Aorta (tissue), 5 donors: ENCODE measurements at regions not wholly inside any gene's neighbourhood (a gene's known extent, or its start where the extent isn't known, plus 50 kb on each side); places are given as distances from the start of the nearest gene placed in this dataset.

ENCODE experiments used
- ATAC-seq: fragments of 200-7000 bp; cut with Tn5 transposase; one replicate; pipeline ENCODE4 v1.9.1; 2022; ENCODE audit warnings: moderate library complexity; ENCODE audit not compliant: low FRiP score
- DNase-seq, 2 donors: peaks; one replicate each; pipeline ENCODE4 v3.0.0-alpha.2; 2020
- H3K27ac ChIP-seq, 2 donors: one replicate each; pipeline ENCODE4 v1.5.1; 2013; ENCODE audit warnings: low read length in 2 of 2, mild to moderate bottlenecking in 2 of 2, moderate library complexity in 2 of 2, control low read depth in 1 of 2, inconsistent platforms in 1 of 2, low read depth in 1 of 2
- H3K27me3 ChIP-seq, 2 donors: one replicate each; pipeline ENCODE4 v1.6.1; 2013; ENCODE audit warnings: control low read depth in 1 of 2, low read length in 1 of 2, mild to moderate bottlenecking in 1 of 2, moderate library complexity in 1 of 2; ENCODE audit not compliant: insufficient read depth in 2 of 2, control insufficient read depth in 1 of 2
- H3K36me3 ChIP-seq, 2 donors: one replicate each; pipeline ENCODE4 v1.6.1; 2013; ENCODE audit warnings: control low read depth in 1 of 2, low read length in 1 of 2, mild to moderate bottlenecking in 1 of 2; ENCODE audit not compliant: insufficient read depth in 2 of 2, control insufficient read depth in 1 of 2
- H3K4me1 ChIP-seq, 2 donors: one replicate each; pipeline ENCODE4 v1.6.1; 2013; ENCODE audit warnings: low read length in 2 of 2, control low read depth in 1 of 2, mild to moderate bottlenecking in 1 of 2, moderate library complexity in 1 of 2; ENCODE audit not compliant: insufficient read depth in 2 of 2, control insufficient read depth in 1 of 2
- H3K4me3 ChIP-seq, 2 donors: one replicate each; pipeline ENCODE4 v1.5.1; 2013; ENCODE audit warnings: low read length in 2 of 2, control low read depth in 1 of 2, mild to moderate bottlenecking in 1 of 2
- H3K9me3 ChIP-seq: one replicate; pipeline ENCODE4 v1.6.1; 2013; ENCODE audit warnings: mild to moderate bottlenecking, low read length; ENCODE audit not compliant: control insufficient read depth
- WGBS, 2 donors: extraction: QIAGEN DNeasy Blood & Tissue Kit; methylation state at CpG; one replicate each; pipeline ENCODE4 v1.1.7; 2013; 5-methylcytosine and 5-hydroxymethylcytosine counted together
- intact Hi-C, 2 donors: fragments of 100-400 bp; cut with DNase I; formaldehyde crosslinking; loops; one replicate each; pipeline versions ENCODE4 v1.14.2 to v1.15.0; 2022
- donor health status: healthy with polysubstance abuse.
- donor health status: Bipolar disorder and iron deficiency.
- donor health status: DM: no; HTN: no; CAD: no.
- donor health status: DM: no; HTN: no; CAD: no.
- donor health status: DM: yes; HTN: yes; CAD: no.

DNA sequence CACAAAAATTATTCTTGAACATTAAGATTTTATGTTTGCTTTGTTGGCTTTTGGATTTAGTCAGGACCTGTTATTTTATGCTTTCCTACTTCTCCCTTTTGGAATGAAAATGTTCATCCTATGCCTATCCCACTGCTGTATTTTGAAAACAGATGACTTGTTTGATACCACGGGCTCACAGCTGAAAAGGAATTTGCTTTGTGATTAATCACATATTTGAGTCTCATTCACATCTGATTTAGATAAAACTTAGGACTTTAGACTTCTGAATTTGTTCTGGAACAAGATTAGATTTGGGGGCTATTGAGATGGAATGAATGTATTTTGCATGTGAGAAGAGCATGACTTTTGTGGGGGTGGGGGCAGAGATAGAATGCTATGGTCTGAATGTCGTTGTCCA, 1012.6 kb downstream of the CDH11 start:
- peaks cover 2% of the 10 kb centered on the region for H3K9me3 ChIP-seq
- WGBS, 2 donors = 57 to 59% methylated on average over 2 of the region's 2 CpGs
- DNase-seq = no peak
- H3K27me3 ChIP-seq = no peaks in the 10 kb centered on the region
- intact Hi-C loops = no loop called here
- ATAC-seq = no peak
- H3K4me3 ChIP-seq = no peak overlapping the region
- no peaks in the 10 kb centered on the region for H3K36me3 ChIP-seq
- no peaks in the 10 kb centered on the region for H3K4me1 ChIP-seq
- no peak overlapping the region for H3K27ac ChIP-seq

DNA sequence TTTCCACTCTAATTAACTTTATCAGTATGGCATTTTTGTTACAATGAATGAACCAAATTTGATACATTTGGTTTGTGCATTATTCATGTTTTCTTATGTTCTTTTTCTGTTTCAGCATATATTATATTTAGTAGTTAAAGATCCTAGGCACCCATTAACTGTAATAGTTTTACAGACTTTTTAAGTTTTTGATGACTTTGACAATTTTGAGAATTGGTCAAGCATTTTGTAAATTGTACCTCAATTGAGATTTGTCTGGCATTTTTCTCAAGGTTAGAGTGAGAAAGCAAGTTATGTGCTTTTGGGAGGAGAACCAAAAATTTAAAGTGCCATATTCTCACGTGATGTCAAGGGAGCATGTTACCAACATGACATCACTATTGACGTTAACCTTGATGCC, 1019.2 kb downstream of the CDH11 start:
- Histone ChIP-seq H3K36me3 (no peaks in the 10 kb centered on the region), H3K4me1 (no peaks in the 10 kb centered on the region), H3K27me3 (no peaks in the 10 kb centered on the region), H3K4me3 (no peak overlapping the region), H3K27ac (no peak overlapping the region), H3K9me3 (no peaks in the 10 kb centered on the region)
- ATAC-seq (no peak), DNase-seq (no peak)
- WGBS, 2 donors = 54 to 68% methylated on average over 2 of the region's 2 CpGs
- intact Hi-C loops = no loop called here

DNA sequence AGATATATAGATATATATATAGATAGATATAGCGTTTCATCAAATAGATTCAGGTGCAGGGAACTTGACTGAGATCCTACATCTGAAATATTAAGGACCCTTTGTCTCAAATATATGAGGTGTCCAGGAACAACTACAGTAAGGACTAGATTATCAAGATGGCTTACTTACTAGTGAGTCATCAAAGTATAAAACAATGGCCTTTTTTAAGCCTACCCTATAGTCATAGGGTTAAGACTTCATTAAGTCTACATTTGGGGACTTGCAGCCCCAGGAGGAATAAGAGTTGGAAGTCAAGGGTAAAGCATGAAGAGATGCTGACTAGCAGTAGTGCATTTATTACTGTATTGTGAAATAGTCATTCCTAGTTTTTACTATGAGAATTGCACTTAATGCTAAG, 1023.4 kb downstream of the CDH11 start:
- intact Hi-C loops = no loop called here

DNA sequence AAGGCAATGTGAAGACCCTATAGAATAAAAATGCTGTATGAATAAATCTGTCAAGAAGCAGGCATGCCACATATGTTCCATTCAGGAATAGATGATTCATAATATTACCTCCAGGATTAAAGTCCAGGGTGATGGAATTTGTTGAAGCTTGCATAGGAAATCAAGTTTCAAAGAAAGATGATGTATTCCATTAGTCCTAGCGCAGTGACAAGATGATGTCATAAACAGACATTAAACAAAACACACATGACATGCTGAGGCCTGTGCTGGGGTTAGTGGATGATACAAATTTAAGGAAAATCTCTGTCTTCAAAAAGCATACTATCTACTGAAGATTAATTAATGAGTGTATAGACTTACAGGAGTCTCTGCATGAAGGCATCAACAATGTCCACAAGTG, 1025.2 kb downstream of the CDH11 start:
- 97 to 100% methylated on average over 1 of the region's 1 CpG for WGBS, 2 donors
- ATAC-seq (no peak), DNase-seq (no peak)
- Histone ChIP-seq H3K27me3 (no peaks in the 10 kb centered on the region), H3K27ac (no peak overlapping the region), H3K4me1 (no peaks in the 10 kb centered on the region), H3K4me3 (no peak overlapping the region), H3K36me3 (no peaks in the 10 kb centered on the region), H3K9me3 (no peaks in the 10 kb centered on the region)
- intact Hi-C loops = no loop called here

More for the DNA sequence above, 1023.4 kb downstream of the CDH11 start:
- no peaks in the 10 kb centered on the region for H3K4me1 ChIP-seq
- ATAC-seq = no peak
- no peak for DNase-seq
- H3K27ac ChIP-seq = no peak overlapping the region
- H3K36me3 ChIP-seq = no peaks in the 10 kb centered on the region
- no peaks in the 10 kb centered on the region for H3K9me3 ChIP-seq
- H3K27me3 ChIP-seq = no peaks in the 10 kb centered on the region
- no peak overlapping the region for H3K4me3 ChIP-seq
- WGBS, 2 donors = 94 to 95% methylated on average over 1 of the region's 1 CpG

DNA sequence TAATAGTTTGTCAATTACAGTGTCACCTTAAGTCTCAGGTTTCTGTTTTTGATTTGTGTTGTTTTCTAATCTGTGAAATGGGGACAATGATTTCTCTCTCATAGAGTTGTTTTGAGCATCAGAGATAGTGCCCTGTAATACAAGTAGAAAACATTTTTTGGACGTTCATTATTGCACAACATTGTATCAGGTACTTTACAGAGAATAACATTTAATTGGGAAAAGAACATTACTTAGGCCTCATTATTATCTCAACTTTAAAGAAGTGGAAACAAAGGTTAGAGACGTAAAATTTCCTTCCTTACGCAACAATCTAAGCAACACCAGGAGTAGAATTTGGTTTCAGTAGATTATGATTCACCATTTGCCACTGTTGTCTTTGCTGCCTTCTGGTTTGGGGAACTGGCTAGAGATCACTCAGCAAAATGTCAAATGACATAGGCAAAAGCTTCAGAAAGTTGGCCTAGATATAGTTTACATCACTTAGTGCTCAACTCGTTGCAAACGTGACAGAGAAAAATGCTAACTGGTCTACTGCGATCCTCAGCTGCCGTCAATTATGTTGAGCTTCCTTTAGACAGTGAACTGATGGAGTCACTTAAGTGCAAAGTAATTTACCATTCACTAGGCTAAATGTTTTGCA, 1026.8 kb downstream of the CDH11 start:
- H3K9me3 ChIP-seq = no peaks in the 10 kb centered on the region
- no peak overlapping the region for H3K27ac ChIP-seq
- H3K27me3 ChIP-seq = no peaks in the 10 kb centered on the region
- no peaks in the 10 kb centered on the region for H3K36me3 ChIP-seq
- no peak overlapping the region for H3K4me3 ChIP-seq
- ATAC-seq (no peak), DNase-seq (no peak)
- H3K4me1 ChIP-seq = no peaks in the 10 kb centered on the region
- WGBS, 2 donors = 78 to 82% methylated on average over 7 of the region's 7 CpGs
- intact Hi-C loops = no loop called here

DNA sequence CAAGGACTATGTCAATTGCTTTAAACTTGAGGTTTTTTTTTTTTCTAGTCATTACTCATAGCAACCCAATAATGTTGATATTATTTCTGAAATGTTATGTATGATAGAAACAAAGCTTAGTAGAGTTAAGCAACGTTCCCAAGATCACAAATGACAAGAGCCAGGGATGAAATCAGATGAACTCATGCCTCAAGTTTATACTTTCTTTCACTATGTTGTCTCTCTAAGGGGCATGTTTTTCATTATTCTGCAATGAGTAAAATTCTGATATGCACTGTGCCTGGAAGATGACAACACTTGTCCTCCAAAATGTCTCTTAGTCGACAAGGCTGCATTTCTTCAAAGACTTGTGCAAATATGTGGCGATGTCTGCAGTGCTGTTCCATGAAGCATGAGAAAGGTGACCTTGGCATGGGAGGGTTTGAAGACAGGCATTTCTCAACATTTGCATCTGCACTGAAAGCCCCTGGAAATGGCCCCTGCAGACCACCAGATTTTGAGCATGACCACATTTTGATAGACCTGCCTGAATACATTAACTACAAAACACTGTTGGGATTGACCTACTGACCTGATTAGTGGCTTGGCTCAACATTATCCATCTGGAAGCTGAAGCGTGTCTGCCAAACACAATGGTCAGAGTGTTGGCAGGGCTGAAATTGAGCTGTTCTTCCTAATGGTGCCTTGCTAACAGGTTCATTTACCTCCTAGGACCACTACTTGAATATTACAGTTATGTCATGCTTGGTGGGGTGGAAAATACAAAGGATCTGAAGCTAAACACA, 1027.5 kb downstream of the CDH11 start:
- ATAC-seq = no peak
- intact Hi-C loops = no loop called here

DNA sequence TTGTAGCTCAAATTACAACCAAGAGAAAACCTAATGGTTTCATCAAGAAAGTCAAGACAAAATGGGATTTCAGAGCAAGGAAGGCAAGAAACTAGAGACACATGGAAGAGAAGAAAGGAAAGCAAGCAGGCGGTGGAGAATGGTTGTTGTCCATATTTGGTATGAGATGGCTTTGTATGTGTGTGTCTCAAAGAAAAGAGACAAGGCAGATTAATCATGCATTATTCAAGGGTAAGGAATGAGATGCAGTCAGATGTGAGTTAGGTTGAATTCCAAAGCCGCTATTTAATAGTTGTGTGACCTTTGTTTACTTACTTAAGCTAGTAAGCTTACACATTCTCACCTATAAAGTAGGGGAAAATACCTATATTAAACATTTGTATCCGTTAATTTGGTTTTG, 1029.6 kb downstream of the CDH11 start:
- H3K4me3 ChIP-seq = no peak overlapping the region
- H3K9me3 ChIP-seq = no peaks in the 10 kb centered on the region
- 88 to 92% methylated on average over 3 of the region's 3 CpGs for WGBS, 2 donors
- no peaks in the 10 kb centered on the region for H3K36me3 ChIP-seq
- no peak overlapping the region for H3K27ac ChIP-seq
- intact Hi-C loops = no loop called here
- ATAC-seq (no peak), DNase-seq (no peak)
- no peaks in the 10 kb centered on the region for H3K4me1 ChIP-seq
- H3K27me3 ChIP-seq = no peaks in the 10 kb centered on the region

More for the DNA sequence above, 1027.5 kb downstream of the CDH11 start:
- H3K4me3 ChIP-seq = no peak overlapping the region
- no peak overlapping the region for H3K27ac ChIP-seq
- H3K4me1 ChIP-seq = no peaks in the 10 kb centered on the region
- no peaks in the 10 kb centered on the region for H3K27me3 ChIP-seq
- WGBS, 2 donors = 70 to 76% methylated on average over 4 of the region's 4 CpGs
- no peak for DNase-seq
- H3K36me3 ChIP-seq = no peaks in the 10 kb centered on the region
- H3K9me3 ChIP-seq = no peaks in the 10 kb centered on the region

DNA sequence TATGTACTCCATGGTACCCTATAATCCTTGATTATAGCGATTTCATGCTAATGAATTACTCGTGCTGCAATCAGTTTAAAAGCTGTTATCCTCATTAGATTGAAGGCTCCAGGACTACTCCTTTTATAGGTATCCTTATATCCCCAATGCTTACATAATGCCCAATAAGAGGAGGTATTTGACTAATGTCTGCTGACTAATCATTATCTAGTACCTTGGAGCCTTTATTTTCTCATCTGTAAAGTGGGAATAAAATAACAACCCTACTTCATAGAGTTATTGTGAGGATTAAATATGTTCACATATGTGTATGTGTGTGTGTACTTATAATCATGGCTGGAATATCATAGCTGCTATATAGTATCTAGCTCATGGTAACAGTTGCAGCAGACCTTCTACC, 1031.5 kb downstream of the CDH11 start:
- Histone ChIP-seq H3K27me3 (no peaks in the 10 kb centered on the region), H3K9me3 (no peaks in the 10 kb centered on the region), H3K27ac (no peak overlapping the region), H3K4me3 (no peak overlapping the region), H3K36me3 (no peaks in the 10 kb centered on the region), H3K4me1 (no peaks in the 10 kb centered on the region)
- no peak for ATAC-seq
- WGBS, 2 donors = 70 to 82% methylated on average over 2 of the region's 2 CpGs
- intact Hi-C loops = no loop called here
- DNase-seq = no peak

DNA sequence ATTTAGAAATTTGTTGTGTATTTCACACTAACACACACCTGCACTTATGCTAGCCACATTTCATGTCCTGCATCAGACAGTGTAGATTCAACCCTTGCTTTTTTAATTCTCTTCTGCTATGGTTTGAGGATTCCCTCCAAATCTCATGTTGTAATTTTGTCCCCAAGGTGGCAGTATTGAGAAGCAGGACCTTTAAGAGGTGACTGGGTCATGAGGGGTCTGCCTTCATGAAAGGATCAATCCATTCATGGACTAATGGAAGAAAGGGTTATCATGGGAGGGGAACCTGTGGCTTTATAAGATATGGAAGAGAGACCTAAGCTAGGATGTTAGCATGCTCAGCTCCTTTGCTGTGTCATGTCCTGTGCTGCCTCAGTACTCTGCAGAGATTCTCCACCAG, 1032.2 kb downstream of the CDH11 start:
- DNase-seq = no peak
- no peaks in the 10 kb centered on the region for H3K27me3 ChIP-seq
- intact Hi-C loops = loop anchor here in 1 of 2 donors (5.0 kb wide), 1 partner anchor 1028 kb away; no protein-coding TSS in a partner anchor
- H3K4me1 ChIP-seq = no peaks in the 10 kb centered on the region
- no peak for ATAC-seq
- no peaks in the 10 kb centered on the region for H3K36me3 ChIP-seq
- no peak overlapping the region for H3K4me3 ChIP-seq
- H3K9me3 ChIP-seq = no peaks in the 10 kb centered on the region
- no peak overlapping the region for H3K27ac ChIP-seq
